ENCODE measurements at regions not wholly inside any gene's neighbourhood (a gene's known extent, or its start where the extent isn't known, plus 50 kb on each side); places are given as distances from the start of the nearest gene placed in this dataset.

DNA sequence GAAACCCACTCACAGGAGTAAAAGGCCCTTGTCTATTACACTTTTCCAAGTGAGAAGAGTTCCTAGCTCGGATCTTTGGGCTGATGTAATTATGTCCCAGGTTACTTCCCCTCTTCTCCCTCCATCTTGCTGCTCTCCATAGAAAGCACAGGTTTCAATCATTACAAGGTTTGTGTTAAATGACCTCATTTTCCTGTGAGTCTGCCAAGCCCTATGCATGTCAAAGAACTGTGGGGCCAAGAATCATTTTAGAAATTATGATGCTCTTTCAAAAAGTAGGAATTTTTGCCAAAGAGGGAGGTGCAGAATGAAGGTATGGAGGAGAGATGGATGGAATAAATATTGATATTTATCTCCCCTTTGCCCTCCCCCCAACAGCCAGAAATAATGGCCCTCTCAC is 129.3 kb upstream of the TPM1 start:
- no peak for DNase-seq (ENCODE audit: low spot score)

DNA sequence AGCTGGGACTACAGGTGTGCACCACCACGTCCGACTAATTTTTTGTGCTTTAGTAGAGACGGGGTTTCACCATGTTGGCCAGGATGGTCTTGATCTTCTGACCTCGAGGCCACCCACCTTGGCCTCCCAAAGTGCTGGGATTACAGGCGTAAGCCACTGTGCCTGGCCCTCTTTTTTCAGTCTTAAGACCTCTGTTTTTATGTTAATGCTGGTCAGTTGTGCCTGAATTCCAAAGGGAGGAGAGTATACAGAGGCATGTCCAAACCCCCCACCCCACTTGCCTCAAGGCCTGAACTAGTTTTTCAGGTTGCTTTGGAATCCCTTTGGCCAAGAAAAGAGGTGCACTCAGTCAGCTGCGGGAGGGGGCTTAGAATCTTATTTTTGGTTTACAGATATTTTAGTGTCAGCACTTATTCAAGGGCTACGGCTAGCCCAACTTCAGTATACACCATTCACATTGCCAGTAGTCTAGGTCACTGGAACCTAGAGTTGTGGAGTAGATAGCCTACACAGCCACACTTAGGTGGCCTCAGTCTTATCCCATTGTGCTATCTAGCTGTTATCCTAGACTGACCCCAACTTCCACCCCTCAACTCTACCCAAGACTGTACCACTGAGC is 128.0 kb upstream of the TPM1 start:
- DNase-seq (ENCODE audit: low spot score) = no peak

DNA sequence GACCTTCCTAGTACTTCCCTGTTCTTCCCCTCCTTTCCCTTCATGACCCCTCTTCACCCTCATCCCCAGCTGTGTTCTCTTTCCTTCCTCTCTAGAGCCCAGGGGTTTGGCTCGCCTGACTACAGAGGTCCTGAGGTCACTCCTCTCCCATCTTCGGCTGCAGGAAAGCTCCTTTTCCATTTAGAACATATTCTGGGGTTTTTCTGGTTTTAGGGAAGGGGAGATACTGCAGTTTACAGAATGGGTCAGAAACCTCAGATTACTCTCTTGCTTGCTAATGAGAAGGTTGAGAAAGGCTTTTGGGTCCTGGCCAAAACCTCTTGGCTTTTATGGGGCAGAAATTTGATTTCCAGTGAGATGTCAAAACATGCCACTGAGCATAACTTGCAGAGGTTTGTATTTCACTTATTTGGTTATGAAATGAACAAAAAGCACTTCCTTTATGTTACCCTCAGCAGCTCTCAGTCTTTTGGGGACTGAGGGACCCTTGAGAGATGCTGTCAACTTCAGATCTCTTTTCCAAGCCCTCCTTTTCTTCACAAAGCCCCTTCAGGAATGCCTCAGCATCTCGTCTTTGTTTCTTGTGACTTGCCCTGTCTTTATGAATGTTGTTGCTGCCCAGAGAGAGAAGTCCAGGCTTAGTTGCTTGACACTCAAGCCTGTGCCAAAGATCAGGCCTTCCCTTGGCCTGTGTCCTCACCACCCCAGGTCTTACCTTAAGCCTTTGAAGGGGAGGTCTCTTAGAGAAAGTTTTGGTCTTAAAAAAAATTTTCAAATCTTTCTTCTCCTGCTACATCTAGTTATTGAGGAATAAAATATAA is 121.7 kb upstream of the TPM1 start:
- DNase-seq (ENCODE audit: low spot score) = no peak

DNA sequence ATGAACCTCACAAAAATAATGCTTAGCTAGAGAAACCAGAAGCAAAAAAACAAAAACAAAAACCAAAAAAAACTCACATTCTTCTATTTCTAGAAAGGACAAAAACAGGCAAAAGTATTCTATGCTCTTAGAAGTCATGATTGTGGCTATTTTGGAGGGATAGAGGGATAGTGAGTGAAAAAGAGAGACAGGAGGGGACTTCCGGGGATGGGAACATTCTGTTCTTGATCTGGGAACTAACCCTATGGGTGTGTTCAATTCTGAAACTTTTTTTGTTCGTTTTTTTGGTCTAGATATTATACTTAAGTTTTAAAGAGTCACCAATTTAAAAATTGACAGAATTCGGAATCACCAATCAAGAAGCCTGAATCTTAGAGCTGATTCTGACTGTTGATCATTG is 120.0 kb upstream of the TPM1 start:
- no peak for DNase-seq (ENCODE audit: low spot score)

DNA sequence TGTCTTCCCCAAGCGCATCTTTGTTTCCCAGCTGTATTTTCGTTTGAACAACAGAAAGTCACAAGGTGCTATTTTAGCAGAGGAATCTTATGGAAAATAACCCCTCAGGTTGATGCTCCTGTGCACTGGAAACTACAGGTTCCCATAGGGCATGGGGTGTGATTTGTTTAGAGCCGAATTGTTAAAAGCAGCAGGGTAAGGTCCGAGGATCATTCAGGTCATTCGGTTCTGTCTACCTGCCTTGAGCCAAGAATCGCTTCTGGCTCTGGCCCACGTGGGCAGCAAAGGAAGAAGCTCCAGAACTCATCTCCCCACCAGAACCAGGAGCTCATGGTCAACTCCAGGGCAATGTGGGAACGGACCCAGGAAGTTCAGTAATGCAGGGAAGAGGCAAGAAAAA is 116.7 kb upstream of the TPM1 start:
- DNase-seq (ENCODE audit: low spot score) = no peak

DNA sequence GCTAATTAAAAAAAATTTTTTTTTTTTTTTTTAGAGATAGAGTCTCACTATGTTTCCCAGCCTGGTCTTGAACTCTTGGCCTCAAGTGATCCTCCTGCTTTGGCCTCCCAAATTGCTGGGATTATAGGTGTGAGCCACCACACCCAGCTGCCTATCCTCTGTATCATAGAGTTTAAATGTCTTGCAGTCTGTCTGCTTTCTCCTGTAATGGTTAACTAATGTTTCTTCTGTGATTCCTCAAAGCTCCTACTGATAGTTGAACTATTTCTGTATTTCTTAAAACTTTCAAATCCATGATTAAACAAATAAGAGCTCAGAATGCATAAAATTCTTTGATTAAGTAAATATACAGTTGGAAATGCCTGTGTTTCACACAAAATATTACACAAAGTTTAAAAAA is 115.4 kb upstream of the TPM1 start:
- no peak for DNase-seq (ENCODE audit: low spot score)

DNA sequence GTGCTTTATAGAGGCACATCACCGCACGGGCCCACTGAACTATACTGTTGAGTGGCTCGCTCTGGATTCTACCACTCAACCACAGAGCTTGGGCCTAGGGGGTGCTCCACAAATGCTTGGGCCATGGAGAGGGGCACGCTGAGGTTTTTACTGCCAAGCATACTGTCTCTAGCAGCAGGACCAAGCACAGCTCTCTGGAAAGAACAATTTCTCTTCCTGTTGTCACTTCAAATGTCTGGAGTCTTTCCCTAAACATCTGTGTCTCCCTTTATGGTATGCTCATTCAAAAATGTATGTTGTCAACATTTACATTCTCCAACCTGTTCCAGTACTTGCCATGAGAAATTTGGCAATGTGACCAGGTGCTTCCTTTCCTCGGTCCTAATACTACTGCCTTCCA is 114.7 kb upstream of the TPM1 start:
- DNase-seq (ENCODE audit: low spot score) = no peak

DNA sequence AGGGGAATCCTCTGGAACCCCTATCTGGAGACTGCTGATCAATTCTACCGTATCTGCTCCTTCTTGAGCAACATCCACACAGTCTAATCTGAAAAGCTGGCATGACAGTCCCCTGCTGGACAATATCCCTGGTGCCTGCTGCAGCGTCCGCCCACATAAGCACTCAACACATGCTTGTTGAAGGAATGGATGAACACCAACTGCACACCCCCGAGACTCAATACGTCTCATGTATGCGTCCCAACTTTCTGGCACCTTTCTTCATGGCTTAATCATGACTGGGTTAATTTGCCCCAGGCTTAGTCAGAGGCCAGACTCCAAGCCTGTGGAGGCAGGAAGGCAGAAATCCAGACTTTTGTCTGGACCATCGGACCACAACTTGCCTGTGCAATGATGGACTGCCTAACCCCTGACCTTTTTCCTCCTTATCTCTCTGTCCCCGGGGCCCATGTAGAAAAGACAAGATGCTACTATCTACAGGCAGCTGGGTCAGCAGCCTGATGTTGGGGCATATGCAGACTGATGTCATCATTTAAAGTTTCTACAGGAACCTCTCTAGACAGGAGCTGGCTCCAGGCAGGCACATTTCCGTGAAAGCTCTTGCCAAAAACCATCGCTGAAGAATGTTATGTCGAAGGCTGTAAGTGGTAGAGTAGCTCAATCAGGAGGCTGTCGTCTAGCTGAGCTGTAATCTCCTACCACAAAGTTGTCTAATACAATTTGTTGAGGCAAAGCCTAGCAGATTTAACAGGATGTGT is 114.1 kb upstream of the TPM1 start:
- DNase-seq (ENCODE audit: low spot score) = no peak

DNA sequence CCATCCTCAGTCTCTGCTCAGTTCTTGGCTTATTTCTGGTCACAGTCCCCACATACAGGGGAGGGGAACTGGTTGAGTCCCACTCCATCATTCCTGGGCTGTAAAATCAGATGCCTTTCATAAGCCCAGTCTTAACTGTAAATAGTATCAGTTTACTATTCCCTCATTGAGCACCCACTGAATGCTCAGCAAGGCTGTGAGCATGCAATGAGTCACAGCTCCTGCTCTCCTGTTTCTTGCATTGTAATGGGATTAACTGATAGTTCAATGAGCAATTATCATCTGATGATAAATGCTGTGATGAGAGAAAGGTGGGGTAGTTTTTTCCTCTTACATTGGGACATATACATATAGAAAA is 113.6 kb upstream of the TPM1 start:
- no peak for DNase-seq (ENCODE audit: low spot score)

DNA sequence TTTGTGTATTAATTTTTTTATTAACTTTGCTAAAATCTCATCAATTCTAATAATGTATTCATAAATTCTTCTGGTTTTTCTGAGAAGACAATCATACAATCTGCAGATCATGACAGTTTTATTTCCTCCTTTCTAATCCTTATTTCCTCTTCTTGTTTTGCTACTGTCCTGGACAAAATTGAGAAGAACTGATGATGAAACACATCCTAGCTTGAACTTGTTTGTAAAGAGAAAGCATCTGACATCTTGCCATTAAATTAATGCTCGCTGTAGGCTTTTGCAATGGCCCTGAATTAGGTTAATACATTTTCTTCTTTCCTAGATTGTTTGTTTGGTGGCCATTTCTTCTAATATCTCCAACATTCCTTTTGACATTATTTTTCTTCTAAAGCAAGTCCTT is 110.9 kb upstream of the TPM1 start:
- DNase-seq (ENCODE audit: low spot score) = no peak

DNA sequence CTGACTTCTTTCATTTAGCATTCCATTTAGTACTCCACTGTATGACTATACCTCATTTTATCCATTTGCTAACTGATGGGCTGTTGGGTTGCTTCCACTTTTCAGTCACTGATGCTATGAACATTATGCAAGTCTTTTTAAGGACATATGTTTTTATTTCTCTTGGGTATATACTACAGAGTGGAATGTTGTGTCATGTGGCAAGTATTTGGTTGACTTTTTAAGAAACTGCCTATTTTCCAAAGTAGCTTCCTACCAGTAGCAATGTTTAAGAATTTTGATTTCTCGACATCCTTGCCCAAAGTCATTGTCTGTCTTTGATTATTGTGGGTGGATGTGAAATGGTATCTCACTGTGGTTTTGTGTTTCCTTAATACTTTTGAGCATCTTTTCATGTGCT is 110.1 kb upstream of the TPM1 start:
- DNase-seq (ENCODE audit: low spot score) = no peak

DNA sequence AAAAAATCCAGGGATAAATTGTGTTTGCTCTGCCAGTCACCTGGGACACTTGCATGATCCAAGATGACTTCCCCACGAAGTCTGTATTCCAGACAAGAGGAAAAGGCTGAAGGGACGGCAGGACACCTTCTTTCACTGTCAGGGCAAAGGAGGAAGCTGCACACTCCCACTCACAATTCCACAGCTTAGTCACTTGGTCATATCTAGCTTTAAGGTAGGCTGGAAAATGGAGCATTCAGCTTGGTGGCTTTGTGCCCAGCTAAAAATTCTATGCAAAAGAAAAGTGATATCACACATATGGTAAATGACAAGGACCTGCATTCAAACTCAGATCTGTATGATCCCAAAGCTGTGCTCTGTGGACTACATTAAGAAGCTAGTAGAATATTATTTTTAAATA is 109.2 kb upstream of the TPM1 start:
- no peak for DNase-seq (ENCODE audit: low spot score)

DNA sequence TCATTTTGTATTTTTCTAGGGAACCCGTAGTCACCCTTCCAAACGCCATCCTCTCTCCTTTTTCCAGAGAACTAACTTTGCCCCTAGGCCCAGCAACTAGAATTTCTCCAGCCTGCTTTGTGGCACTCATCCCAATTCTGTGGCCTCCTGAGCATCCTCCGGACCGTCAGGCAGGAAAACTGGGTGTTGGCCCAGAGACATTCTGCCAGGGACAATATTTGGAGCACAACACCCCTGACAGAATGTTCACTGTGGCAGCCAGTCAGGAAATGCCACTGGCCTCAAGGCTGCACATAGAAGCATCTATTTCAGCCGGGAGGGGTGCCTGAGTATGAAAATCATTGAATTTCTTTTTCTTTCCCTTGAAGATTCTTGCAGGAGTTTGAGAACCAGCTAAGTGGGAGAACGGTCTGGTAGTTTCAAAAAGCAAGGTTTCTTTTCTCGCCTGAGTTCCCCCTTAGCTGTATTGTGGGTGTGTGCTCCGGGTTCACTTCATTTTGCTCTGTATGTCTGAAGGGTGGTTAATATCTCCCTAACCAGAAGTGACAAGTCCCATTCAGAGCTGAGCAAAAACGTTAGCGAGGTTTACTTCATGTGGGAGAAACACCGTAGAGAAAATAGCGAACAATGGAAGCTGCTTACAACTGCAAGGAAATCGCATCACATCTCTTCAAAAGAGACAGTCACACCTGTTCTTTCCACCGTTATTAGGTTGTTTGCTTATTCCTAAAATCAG is 108.1 kb upstream of the TPM1 start:
- no peak for DNase-seq (ENCODE audit: low spot score)

DNA sequence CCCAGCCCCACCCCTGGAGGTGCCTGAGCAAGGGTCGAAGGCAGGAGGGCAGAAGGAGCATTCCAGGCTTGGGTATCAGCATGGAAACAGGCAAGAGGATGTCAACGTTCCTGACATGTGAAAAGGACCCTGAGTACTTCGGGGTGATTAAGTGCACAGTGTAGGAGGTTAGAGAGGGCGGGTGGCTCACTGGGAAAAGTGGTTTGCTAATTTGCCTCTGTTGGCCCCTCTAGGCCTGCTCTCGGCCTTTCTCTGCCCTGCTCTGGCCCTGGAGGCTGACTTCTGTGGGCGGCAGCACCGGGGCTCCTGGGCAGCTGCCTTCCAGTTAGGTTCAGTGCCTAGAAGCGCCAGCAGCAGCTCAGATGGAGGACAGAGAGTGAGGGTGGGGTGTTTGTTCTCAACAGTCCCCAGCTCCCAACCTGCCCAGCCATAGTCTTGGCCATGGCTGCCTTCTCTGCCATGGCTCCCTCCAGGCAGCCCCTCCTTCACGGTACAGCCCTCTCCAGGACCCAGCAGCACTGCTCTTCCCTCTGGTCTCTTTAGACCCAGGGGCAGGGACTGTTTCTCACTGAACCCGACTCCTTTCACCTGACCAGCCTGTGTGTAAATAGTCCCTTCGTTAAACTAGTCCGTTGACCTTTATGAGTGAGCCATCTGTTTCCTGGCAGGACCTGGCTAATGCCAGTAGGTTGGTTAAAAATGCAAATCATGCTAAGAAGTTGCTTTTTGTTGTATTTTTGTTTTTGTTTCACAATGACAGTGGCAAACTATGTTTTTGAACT is 107.1 kb upstream of the TPM1 start:
- no peak for DNase-seq (ENCODE audit: low spot score)

DNA sequence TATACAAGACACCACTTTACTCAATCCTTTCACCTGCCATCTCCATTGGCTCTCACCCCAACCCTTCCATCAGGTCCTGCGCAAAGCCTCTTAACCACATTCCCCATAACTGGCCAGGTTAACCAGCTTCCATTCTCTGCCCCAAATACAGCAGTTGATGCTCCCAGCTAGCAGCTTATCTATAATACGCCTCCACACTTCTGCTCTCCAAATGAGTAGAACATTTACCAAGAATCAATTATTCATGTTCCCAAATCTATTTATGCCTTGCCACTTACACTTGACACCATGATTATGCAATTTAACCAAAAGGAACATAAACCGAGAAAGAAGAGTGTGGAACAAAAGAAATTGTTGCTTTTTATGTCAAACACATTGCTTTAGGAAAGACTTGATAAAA is 103.7 kb upstream of the TPM1 start:
- no peak for DNase-seq (ENCODE audit: low spot score)

DNA sequence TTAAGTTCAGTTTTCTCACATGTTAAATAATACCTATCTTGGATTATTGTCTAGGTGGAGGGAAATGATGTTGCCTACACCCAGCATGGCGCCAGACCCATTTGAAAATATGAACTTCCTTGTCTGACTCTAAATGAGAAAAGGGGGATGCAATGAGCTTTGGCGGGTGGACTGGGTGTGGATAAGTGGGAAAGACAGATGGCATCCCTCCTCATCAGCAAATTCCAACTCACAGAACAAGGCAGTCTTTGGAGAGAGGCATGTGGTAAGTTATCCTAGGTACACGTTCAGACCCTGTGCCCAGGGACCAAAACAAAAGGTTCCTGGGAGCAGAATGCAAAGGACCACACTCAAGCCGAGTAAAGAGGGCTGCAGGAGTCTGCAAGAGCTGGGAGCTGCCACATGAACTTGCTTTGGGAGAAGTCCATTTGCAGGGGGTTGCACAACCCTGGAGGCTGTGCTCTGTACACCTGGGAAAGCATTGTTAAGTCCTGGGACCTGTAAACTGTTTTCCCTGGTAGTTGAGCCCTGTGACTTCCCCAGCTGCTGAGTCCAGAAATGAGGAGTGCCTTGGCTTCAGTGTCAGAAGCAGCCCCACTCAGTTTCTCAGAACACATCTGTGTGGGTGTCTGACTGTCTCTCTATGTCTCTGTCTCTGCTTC is 102.3 kb upstream of the TPM1 start:
- DNase-seq (ENCODE audit: low spot score) = no peak

DNA sequence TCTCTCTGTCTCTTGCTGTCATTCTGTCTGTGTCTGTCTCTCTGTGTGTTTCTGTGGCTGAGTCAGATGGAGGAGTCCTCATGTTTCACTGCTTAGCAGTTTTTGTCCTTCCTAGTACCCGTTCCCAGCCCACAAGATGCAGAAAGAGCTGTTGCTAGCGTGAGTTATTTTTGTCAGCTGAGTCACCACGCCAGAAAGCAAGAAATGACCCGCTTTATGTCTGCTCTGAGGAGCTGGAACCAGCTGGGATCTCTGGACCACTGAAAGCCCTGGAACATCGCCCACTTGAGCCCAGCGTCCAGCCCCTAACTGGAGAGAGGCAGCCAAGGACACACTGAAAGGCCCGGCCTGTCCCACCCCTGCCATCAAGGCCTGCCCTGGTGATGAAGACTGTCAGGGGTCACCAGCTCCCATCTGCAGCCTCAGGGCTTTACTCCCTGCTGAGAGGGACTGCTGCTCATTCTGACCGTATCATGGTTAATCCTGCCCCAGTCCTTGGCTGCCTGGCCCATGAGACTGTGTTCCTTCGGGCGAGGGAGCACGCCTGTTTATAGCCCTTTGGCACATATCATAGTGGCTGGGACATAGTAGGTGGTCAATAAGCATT is 101.7 kb upstream of the TPM1 start:
- no peak for DNase-seq (ENCODE audit: low spot score)

DNA sequence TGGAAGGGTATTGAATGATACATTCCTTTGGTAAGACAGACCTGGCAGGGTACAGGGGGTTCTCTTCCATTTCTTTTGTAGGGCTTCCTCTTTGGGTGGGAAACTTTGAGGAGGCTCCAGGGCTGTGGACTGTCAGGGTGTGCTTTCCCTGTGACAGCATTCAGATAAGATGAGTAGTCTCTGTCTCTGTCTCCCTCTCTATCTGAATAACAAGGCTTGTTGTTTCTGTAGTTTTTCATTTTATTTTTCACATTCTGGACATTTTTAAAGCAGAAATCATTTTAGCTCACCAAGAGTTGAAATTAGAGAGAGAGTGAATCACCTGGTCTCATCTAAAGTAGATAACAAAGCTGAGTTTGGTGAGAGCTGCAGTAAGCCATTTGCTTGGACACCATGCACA is 100.8 kb upstream of the TPM1 start:
- no peak for DNase-seq (ENCODE audit: low spot score)

DNA sequence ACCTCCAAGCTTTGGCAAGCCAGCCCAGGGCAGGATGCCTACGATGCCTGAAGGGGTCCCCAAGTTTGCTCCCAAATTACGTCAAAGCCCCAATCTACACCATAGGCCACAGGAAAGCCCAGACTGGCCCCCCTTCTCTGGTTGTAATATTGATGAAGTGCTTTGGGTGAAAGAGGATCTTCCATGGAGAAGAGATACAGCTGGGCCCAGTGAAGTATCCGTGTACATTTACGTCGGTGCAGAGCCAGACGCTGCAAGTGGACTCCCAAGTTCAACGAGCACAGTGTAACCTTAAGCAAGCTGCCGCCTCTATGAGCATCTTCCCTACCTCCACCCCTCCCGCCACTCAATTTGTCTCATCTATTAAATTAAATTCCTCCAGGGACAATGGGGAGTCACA is 100.1 kb upstream of the TPM1 start:
- DNase-seq (ENCODE audit: low spot score) = no peak

DNA sequence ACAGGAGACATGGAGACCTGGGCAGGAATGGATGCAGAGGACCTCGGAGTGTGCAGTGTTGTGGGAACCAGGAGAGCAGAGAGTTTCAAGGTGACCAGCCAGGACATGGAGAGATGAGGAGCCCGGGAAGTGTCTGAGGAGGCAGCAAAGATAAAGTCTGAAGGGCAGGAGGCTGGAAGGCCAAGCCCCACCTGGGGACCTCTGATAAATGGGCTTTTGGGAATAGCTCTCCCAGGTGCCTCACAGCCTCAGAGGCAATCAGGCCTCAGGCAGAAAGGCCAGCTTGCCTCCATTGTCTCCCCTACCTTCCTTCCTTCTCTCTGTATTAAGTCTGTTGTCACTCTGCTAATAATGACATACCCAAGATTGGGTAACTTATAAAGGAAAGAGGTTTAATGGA is 97.5 kb upstream of the TPM1 start:
- DNase-seq (ENCODE audit: low spot score) = no peak

DNA sequence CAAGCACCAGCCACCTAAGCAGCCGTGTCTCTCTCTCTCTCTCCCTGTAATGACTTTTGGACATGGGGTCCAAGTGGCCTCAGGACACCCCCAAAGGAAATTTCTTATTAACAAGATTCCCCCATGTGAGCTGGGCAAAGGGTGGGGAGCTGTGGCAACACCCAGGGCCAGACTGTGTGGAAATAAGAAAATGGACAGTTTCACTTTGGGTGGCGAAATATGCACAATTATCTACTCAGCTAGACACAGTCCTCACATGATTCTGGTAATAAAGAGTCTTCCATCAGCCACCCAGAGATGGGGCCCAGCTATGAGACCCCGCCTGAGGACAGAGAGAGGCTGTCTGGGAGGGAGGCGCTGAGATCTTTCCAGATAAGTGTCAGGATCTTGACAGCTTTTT is 96.8 kb upstream of the TPM1 start:
- no peak for DNase-seq (ENCODE audit: low spot score)

Measured in HuH-7.5 (cell line).